CD8-positive, alpha-beta memory T cell (primary cell): ENCODE measurements at regions not wholly inside any gene's neighbourhood (a gene's known extent, or its start where the extent isn't known, plus 50 kb on each side); places are given as distances from the start of the nearest gene placed in this dataset.
"Not testable (repeated sequence)": the region's sequence is repeated elsewhere in the genome, so short reads cannot be mapped to it uniquely, and the experiment has no call there.

Experiments
- CTCF ChIA-PET: fragments of 350-600 bp; sonication (Branson Sonifier 250); formaldehyde crosslinking; loops from one replicate; lab custom pipeline; 2021; ENCODE audit warnings: antibody characterized with exemption; lab: Charles Lee
- POLR2A ChIA-PET: fragments of 350-600 bp; sonication (Branson Sonifier 250); formaldehyde crosslinking; loops from one replicate; lab custom pipeline; 2021; ENCODE audit warnings: antibody characterized with exemption; lab: Charles Lee
- DNase-seq, 5 donors: peaks; one replicate each; pipeline versions ENCODE4 v3.0.0 to v3.0.0-alpha.2; 2020 to 2022; ENCODE audit warnings: mixed read lengths in 1 of 5
- H3K27ac ChIP-seq: one replicate; pipeline ENCODE4 v1.7.0; 2013; ENCODE audit warnings: low read depth, mild to moderate bottlenecking, low read length, moderate library complexity
- H3K27me3 ChIP-seq: 2 replicates; pipeline ENCODE4 v1.7.0; 2013; ENCODE audit warnings: low read length, mild to moderate bottlenecking; ENCODE audit not compliant: insufficient read depth, poor library complexity, severe bottlenecking
- H3K36me3 ChIP-seq: 2 replicates; pipeline ENCODE4 v1.7.0; 2013; ENCODE audit warnings: mild to moderate bottlenecking, low read length, moderate library complexity; ENCODE audit not compliant: insufficient read depth
- H3K4me1 ChIP-seq: 2 replicates; pipeline ENCODE4 v1.7.0; 2013; ENCODE audit warnings: mild to moderate bottlenecking, low read length, moderate library complexity; ENCODE audit not compliant: insufficient read depth
- H3K4me3 ChIP-seq: 2 replicates; pipeline ENCODE4 v1.7.0; 2013; ENCODE audit warnings: mild to moderate bottlenecking, low read length
- H3K9me3 ChIP-seq: 2 replicates; pipeline ENCODE4 v1.7.0; 2013; ENCODE audit warnings: mild to moderate bottlenecking, low read length
- H3K27ac Mint-ChIP-seq, 8 donors: one replicate each; pipeline ENCODE4 v1.8.0; 2020 to 2021; ENCODE audit warnings: mixed read lengths in 8 of 8, mild to moderate bottlenecking in 6 of 8, inconsistent platforms in 3 of 8, moderate library complexity in 3 of 8
- H3K27me3 Mint-ChIP-seq, 2 donors: one replicate each; pipeline ENCODE4 v1.8.0; 2020 to 2021; ENCODE audit warnings: mixed read lengths in 2 of 2, mild to moderate bottlenecking in 1 of 2, moderate library complexity in 1 of 2
- H3K36me3 Mint-ChIP-seq, 3 donors: one replicate each; pipeline ENCODE4 v1.8.0; 2020 to 2021; ENCODE audit warnings: mixed read lengths in 3 of 3, inconsistent platforms in 1 of 3, mild to moderate bottlenecking in 1 of 3
- H3K4me1 Mint-ChIP-seq, 3 donors: one replicate each; pipeline ENCODE4 v1.8.0; 2020 to 2021; ENCODE audit warnings: mixed read lengths in 3 of 3, inconsistent platforms in 1 of 3, mild to moderate bottlenecking in 1 of 3
- H3K4me3 Mint-ChIP-seq, 7 donors: one replicate each; pipeline ENCODE4 v1.8.0; 2020 to 2021; ENCODE audit warnings: mixed read lengths in 7 of 7, mild to moderate bottlenecking in 6 of 7, moderate library complexity in 4 of 7, inconsistent platforms in 2 of 7
- H3K9me3 Mint-ChIP-seq, 5 donors: one replicate each; pipeline ENCODE4 v1.8.0; 2020 to 2022; ENCODE audit warnings: mixed read lengths in 5 of 5, mild to moderate bottlenecking in 3 of 5, moderate library complexity in 2 of 5, inconsistent platforms in 1 of 5

GRCh38 chr20:6355754-6356451, 233.1 kb upstream of the FERMT1 start:
- Histone ChIP-seq H3K36me3 (no peaks in the 10 kb centered on the region), H3K27ac (no peak overlapping the region), H3K9me3 (no peaks in the 10 kb centered on the region), H3K4me1 (no peaks in the 10 kb centered on the region), H3K27me3 (no peaks in the 10 kb centered on the region), H3K4me3 (no peak overlapping the region)
- ChIA-PET POLR2A (no interaction called here), CTCF (no interaction called here)
- no peaks in the 10 kb centered on the region for H3K36me3 Mint-ChIP-seq
- H3K27ac Mint-ChIP-seq = no peak overlapping the region
- no peaks in the 10 kb centered on the region for H3K4me1 Mint-ChIP-seq
- no peak overlapping the region for H3K4me3 Mint-ChIP-seq
- peaks cover 0 to 4% (median 0%) of the 10 kb centered on the region in 5 donors for H3K9me3 Mint-ChIP-seq
- DNase-seq = no peak
- H3K27me3 Mint-ChIP-seq = peaks cover 0 to 2% of the 10 kb centered on the region in 2 donors

GRCh38 chr20:6348908-6349307, 226.1 kb upstream of the FERMT1 start:
- H3K4me3 ChIP-seq = no peak overlapping the region
- H3K27me3 Mint-ChIP-seq = no peaks in the 10 kb centered on the region
- no peaks in the 10 kb centered on the region for H3K36me3 ChIP-seq
- ChIA-PET CTCF (no interaction called here), POLR2A (no interaction called here)
- H3K27ac Mint-ChIP-seq = no peak overlapping the region
- H3K36me3 Mint-ChIP-seq = no peaks in the 10 kb centered on the region
- no peaks in the 10 kb centered on the region for H3K9me3 ChIP-seq
- no peak overlapping the region for H3K27ac ChIP-seq
- H3K4me1 Mint-ChIP-seq = no peaks in the 10 kb centered on the region
- no peaks in the 10 kb centered on the region for H3K27me3 ChIP-seq
- H3K4me3 Mint-ChIP-seq = no peak overlapping the region
- no peaks in the 10 kb centered on the region for H3K4me1 ChIP-seq
- DNase-seq = no peak
- H3K9me3 Mint-ChIP-seq = peaks cover 0 to 6% (median 3%) of the 10 kb centered on the region in 5 donors

- CTCF ChIA-PET = no interaction called here
- H3K27ac ChIP-seq = no peak overlapping the region
These were observed 225.1 kb upstream of the FERMT1 start for GRCh38 chr20:6347916-6348315.

GRCh38 chr20:6341491-6341890, 218.7 kb upstream of the FERMT1 start:
- no peaks in the 10 kb centered on the region for H3K36me3 ChIP-seq
- ChIA-PET CTCF (no interaction called here), POLR2A (no interaction called here)
- no peaks in the 10 kb centered on the region for H3K4me1 ChIP-seq
- Mint-ChIP-seq H3K4me3 (no peak overlapping the region), H3K27ac (no peak overlapping the region), H3K4me1 (no peaks in the 10 kb centered on the region), H3K27me3 (no peaks in the 10 kb centered on the region), H3K9me3 (peaks cover 0 to 6% (median 3%) of the 10 kb centered on the region in 5 donors), H3K36me3 (no peaks in the 10 kb centered on the region)
- no peaks in the 10 kb centered on the region for H3K9me3 ChIP-seq
- H3K27ac ChIP-seq = no peak overlapping the region
- DNase-seq = no peak
- H3K27me3 ChIP-seq = no peaks in the 10 kb centered on the region
- H3K4me3 ChIP-seq = no peak overlapping the region

More at GRCh38 chr20:6347916-6348315, 225.1 kb upstream of the FERMT1 start:
- Histone ChIP-seq H3K9me3 (no peaks in the 10 kb centered on the region), H3K4me1 (no peaks in the 10 kb centered on the region), H3K27me3 (no peaks in the 10 kb centered on the region), H3K36me3 (no peaks in the 10 kb centered on the region), H3K4me3 (no peak overlapping the region)
- DNase-seq = no peak
- Mint-ChIP-seq H3K4me3 (no peak overlapping the region), H3K9me3 (peaks cover 0 to 6% (median 3%) of the 10 kb centered on the region in 5 donors), H3K27ac (no peak overlapping the region), H3K36me3 (no peaks in the 10 kb centered on the region), H3K4me1 (no peaks in the 10 kb centered on the region), H3K27me3 (no peaks in the 10 kb centered on the region)
- POLR2A ChIA-PET = no interaction called here

- Histone ChIP-seq H3K36me3 (no peaks in the 10 kb centered on the region), H3K27me3 (no peaks in the 10 kb centered on the region), H3K9me3 (no peaks in the 10 kb centered on the region), H3K27ac (no peak overlapping the region), H3K4me1 (no peaks in the 10 kb centered on the region), H3K4me3 (no peak overlapping the region)
- Mint-ChIP-seq H3K9me3 (peaks cover 0 to 10% (median 2%) of the 10 kb centered on the region in 5 donors), H3K4me1 (no peaks in the 10 kb centered on the region), H3K4me3 (no peak overlapping the region), H3K36me3 (no peaks in the 10 kb centered on the region), H3K27me3 (no peaks in the 10 kb centered on the region), H3K27ac (no peak overlapping the region)
- POLR2A ChIA-PET = no interaction called here
- no peak for DNase-seq
- CTCF ChIA-PET = no interaction called here
These were observed 216.3 kb upstream of the FERMT1 start for GRCh38 chr20:6339176-6339575.

GRCh38 chr20:6333110-6333509, 210.3 kb upstream of the FERMT1 start:
- no peaks in the 10 kb centered on the region for H3K27me3 Mint-ChIP-seq
- Histone ChIP-seq H3K4me1 (no peaks in the 10 kb centered on the region), H3K27ac (no peak overlapping the region), H3K4me3 (no peak overlapping the region), H3K9me3 (no peaks in the 10 kb centered on the region), H3K36me3 (no peaks in the 10 kb centered on the region), H3K27me3 (no peaks in the 10 kb centered on the region)
- H3K4me3 Mint-ChIP-seq = no peak overlapping the region
- H3K27ac Mint-ChIP-seq = no peak overlapping the region
- peaks cover 2 to 24% (median 6%) of the 10 kb centered on the region in 5 donors for H3K9me3 Mint-ChIP-seq
- DNase-seq = no peak
- H3K4me1 Mint-ChIP-seq = no peaks in the 10 kb centered on the region
- ChIA-PET POLR2A (no interaction called here), CTCF (no interaction called here)
- no peaks in the 10 kb centered on the region for H3K36me3 Mint-ChIP-seq

GRCh38 chr20:6321235-6321634, 198.4 kb upstream of the FERMT1 start:
- H3K36me3 ChIP-seq, H3K27ac ChIP-seq, DNase-seq, H3K27me3 Mint-ChIP-seq, H3K9me3 ChIP-seq, H3K27me3 ChIP-seq, H3K4me3 Mint-ChIP-seq, H3K4me1 ChIP-seq, CTCF ChIA-PET, H3K27ac Mint-ChIP-seq, H3K4me3 ChIP-seq, POLR2A ChIA-PET, H3K36me3 Mint-ChIP-seq, H3K4me1 Mint-ChIP-seq: not testable (repeated sequence)
- H3K9me3 Mint-ChIP-seq = peaks cover 7 to 13% (median 11%) of the 10 kb centered on the region in 5 donors

- H3K27me3 Mint-ChIP-seq = no peaks in the 10 kb centered on the region
- POLR2A ChIA-PET = no interaction called here
These were observed 189.2 kb upstream of the FERMT1 start for GRCh38 chr20:6311841-6312655.

More at GRCh38 chr20:6311841-6312655, 189.2 kb upstream of the FERMT1 start:
- Mint-ChIP-seq H3K27ac (peak overlapping the region in 1 of 8 donors; percentile 85), H3K4me3 (no peak overlapping the region), H3K36me3 (no peaks in the 10 kb centered on the region), H3K9me3 (peaks cover 9 to 17% (median 13%) of the 10 kb centered on the region in 5 donors), H3K4me1 (no peaks in the 10 kb centered on the region)
- Histone ChIP-seq H3K4me3 (no peak overlapping the region), H3K4me1 (no peaks in the 10 kb centered on the region), H3K9me3 (no peaks in the 10 kb centered on the region), H3K27ac (no peak overlapping the region), H3K27me3 (no peaks in the 10 kb centered on the region), H3K36me3 (no peaks in the 10 kb centered on the region)
- CTCF ChIA-PET = no interaction called here
- DNase-seq = no peak
